GM19468 (cell line): ENCODE measurements at regions not wholly inside any gene's neighbourhood (a gene's known extent, or its start where the extent isn't known, plus 50 kb on each side); places are given as distances from the start of the nearest gene placed in this dataset.
A peak's percentile ranks its signal among the peaks of the same experiment; 100 is the strongest.

Experiments used
- ATAC-seq: cut with Tn5 transposase; IDR thresholded peaks from one replicate; pipeline ENCODE4 v1.9.1; 2021; ENCODE audit warnings: mild to moderate bottlenecking, moderate library complexity, moderate number of reproducible peaks; ENCODE audit not compliant: unreplicated experiment; ENCODE audit errors: extremely low read depth

DNA sequence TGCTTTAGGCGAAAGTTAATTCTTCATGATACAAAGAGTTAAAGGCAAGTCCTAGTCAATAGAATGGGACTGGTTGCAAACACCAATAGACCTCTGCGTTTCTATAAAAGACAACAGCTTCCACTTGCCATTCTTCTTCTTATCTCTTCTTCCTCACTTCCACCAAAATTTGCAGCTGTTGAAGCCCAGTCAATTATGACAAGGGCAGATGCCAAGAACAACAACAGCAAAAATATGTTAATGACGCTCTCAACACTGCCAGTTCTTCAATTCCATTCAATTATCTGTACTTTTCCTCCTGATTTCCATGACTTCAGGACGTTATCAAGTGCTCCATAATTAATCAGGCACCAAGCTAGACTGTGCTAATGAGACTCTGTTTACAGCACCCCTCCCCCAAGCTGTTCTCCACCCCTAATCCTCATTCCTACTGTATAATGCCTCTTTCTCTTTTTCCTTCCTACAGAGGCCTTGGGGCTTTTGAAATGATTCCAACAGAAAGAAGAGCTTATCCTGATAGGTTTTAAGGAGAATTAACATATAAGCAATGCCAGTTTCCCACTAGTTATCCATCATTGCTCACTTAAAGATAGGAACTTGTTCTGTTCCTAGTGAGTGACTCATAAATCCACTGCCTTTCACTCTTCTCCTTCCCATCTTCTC is 1160.5 kb downstream of the IGSF11 start:
- ATAC-seq: no peak

DNA sequence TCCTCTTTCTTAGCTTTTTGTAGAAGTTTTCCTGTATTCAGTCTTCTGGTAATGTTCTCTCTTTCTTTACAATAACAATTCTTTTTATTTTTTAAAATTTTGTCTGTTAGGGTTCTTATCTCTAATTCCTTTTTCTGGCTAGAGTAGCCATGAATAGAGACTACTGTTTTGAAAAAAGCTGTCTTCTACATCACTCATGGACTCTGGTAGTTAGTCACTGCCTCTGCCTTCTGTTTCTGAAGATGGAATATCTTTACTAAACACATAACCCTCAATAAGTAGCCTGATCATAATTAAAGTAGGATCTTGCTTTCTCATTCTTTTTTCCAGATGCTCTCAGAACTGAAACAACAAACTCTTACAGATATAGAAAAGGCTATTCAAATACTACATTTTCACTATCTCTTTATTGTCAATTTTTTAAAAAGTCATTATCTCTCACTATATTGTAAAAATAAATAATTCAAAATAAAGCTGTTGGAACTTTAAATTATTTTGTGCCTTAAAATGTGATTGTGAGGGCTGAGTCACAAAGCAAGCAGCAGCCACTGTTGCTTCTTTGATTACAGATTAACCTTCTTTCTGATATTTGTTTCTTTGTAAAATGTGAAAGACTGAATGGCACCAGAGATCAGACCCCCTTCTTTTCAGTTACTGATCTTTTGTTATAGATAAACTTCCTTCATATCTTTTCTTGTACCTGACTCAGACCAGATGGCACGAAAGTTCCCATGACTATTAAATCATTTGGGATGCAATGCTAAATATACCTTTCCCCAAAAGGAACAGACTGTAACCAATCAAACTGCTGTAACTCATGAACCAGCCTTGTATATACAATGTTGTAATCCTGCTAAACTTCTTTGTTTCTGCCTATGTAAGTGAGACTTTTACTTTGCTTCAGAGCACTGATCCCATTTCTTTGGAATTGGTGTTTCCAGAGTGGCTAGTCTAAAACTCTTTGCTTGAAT is 1159.5 kb downstream of the IGSF11 start:
- no peak for ATAC-seq

DNA sequence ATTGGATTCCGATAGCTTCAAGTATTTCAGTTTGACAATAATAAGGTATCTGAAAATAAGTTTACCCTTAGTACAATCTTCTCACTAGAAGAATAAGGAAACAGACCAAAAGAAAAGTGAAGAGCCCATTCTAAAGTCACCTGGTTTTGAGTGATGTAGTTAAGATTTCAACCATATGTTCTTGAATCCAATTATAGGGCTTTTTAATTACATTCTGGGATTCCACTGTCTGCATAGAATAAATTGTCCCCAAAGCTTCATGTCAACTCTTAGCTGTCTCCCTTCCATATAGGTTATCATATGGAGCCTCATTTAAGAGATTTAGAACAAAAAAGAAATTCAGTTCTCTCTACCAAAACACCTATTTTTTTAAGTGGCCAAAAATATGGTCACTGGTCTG is 1158.8 kb downstream of the IGSF11 start:
- no peak for ATAC-seq

DNA sequence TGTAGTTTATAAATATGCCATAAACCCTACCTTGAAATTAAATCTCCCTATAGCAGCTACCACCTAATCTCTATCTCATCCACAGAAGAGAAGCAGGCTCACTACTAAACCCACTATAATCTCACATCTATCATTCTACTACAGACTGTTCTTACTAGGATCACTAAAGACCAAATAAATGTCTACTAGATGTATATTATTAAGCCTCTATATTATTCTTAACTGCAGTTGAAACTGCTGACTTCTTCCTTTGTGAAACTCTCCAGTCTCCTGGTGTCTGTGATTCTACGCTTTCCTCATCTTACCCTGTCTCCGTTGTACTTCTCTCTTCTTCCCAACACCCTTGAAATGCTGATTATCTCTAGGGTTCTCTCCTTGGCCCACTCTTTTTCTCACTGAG is 1154.0 kb downstream of the IGSF11 start:
- ATAC-seq: no peak

DNA sequence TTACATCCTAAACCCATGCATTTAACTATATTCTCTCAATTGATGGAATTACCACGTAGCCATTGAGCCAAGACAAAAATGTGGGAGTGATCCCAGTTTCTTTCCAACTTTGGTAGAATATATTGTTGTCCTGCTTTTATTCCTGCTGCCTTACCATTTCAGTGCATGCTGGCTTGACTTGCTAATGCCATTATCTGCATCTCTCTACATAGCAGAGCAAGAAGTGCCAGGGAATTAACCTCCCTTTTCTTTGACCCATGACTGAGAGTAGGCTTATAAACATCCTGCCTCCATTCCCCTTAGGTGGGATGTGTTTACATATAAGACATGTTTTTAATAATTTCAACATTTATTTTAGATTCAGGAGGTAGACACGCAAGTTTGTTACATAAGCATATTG is 1153.4 kb downstream of the IGSF11 start:
- no peak for ATAC-seq

DNA sequence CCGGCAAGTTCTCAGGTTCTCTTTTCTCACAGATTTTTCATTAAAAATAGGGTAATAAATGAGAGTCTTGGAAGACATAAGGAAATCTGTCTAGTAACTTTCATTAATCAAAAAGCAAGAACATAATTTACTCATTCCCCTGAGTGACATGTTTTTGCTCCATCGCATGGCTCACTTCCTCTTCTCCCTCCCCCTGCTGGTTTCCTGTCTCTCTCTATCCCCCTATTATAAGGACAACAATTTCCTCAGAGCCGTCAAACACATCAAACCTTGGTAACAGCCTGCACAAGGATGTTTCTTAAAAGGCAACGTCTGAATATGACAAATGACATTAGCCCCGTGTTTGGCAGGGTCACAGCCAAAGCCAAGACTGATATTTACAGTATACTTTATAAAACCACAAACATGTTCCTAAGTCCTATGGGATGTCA is 1149.6 kb downstream of the IGSF11 start:
- ATAC-seq: peak; percentile 16

DNA sequence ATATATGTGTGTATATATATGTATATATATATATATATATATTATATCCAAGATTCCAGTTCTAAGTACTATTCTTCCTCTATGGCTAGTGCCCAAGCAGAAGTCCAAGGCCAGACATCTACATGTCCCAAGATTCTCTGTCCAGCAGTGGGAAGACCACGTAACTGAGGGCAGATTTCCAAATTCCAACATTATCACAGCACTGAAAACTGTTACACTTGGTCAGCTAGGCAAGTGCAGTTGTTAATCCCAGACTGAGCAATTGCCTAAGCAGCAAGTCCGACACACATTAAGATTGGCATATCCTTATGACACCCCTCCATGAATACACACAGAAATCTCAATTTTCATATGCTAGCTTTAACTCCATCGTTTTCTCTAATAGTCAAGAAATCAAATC is 1148.5 kb downstream of the IGSF11 start:
- ATAC-seq: no peak

DNA sequence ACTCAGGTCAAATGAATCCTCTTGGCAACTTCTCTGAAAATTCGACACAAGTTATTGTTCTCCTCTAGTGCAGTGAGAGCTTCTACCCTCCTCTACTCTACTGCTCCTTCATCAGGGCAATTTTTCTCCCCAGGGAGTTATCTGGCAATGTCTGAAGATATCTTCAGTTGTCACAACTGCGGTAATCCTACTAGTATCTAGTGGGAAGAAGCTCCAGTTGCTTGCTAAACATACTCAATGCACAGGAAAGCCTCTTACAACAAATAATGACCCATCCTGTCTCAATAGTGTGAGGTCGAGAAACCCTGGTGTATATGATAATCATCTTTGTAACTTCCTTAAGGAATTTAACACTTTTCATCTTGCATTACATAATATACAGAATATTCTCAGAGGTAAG is 1147.6 kb downstream of the IGSF11 start:
- no peak for ATAC-seq

DNA sequence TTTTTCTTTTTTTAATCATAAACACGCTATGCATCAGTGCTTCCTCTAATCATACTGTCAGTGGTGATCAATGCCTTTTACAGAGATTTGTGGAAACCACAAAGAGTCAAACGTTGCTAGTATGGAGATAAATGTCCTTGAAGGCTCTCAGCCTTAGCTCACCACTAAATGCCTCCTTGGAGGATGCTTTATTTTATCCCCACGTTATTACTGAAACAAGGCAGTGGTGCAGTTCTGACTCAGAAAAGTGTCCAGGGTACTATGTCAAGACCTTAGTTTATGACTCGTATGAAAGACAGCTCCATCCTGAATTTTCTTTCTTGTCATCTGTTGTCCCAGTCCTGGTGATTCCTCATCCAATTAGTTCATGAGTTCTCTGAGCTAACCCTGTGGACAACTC is 1146.7 kb downstream of the IGSF11 start:
- ATAC-seq: no peak

DNA sequence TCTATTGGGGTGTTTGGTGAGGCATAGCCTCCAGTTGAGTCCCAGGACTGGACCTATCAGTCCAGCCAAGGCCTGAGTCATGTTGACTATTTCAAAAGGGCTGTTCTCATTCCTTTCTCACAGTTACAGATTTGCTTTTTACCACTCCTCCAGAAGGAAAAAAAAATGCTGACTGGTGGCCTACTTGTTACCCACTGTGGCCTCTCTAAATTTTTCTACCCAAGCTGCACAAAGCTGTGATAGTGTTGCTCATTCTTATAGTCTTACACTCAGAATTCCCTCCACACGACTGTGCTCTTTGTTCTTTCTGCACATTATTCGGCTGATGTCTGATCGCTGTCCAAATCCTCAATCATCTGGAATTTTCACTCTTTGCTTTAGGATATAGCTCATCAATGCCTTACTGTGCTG is 1142.2 kb downstream of the IGSF11 start:
- no peak for ATAC-seq

DNA sequence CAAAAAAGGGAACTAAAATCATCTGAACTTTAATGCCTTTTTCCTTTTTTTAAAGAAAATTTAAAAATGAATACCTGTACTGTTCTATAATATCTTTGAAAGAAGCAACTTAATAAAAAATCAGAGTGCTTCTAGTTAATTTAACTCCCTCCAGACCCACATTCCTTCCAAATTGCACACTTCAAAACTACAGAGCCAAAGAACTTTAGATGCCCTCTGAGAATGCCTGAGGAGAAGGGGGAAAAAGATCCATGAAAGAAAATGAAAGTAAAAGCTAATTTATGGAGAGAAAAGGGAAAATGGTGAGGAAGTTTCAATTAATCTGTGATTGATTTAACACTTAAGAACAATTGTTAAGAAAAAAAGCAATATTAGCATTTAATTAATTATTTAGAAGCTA is 1141.6 kb downstream of the IGSF11 start:
- ATAC-seq: no peak

DNA sequence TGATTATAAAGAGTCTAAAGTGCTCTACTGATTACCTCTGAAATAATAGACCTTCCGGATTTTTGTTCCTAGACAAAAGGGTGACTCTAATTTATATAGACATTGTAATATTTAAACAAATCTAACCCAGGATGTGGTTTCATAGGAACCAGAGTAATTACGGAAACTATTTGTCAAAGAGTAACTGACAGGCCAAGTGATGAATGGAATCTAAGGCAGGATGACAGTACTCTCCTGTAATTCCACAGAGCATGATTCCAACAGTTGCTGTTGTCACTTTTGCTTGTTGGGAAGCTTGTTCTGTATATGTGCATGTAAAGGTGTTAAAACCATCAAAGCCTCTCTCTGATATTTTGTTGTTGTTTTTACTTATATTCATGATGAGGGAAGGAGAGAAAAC is 1141.0 kb downstream of the IGSF11 start:
- no peak for ATAC-seq

DNA sequence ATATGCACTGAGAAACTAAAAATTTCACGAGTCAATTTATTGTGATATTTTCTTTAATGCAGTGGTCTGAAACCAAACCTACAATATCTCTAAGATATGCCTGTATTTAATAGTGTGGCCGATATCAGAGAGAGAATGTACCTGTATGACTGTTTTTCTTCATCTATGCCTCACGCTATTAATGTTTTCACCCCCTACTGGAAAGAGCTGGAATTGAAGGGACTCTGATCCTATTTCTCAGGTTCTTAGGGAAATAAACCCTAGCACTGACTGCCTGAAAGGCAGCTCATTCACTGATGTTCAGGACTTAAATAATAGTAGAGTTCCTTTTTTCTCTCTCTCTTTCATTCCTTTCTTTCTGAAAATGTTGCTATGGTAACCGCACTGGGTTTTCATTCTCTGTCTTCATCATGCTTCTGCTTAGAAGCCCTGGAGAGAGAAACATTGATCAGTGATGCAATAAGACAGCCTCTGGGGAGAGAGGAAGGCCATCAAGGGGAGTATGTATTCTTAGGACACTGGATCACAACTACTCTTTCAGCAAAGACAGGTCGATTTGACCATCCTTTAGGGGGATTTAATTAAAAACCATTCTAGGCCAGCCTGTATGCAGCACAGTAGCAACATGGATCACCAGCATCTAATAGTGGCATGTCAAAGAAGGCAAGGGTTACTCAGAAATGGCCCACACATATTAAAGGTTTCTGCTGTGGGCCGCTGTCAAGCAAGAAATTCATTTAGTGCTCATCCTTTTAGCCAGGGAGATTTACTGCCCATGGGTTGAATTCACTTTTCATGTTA is 1135.7 kb downstream of the IGSF11 start:
- ATAC-seq: peak; percentile 32

DNA sequence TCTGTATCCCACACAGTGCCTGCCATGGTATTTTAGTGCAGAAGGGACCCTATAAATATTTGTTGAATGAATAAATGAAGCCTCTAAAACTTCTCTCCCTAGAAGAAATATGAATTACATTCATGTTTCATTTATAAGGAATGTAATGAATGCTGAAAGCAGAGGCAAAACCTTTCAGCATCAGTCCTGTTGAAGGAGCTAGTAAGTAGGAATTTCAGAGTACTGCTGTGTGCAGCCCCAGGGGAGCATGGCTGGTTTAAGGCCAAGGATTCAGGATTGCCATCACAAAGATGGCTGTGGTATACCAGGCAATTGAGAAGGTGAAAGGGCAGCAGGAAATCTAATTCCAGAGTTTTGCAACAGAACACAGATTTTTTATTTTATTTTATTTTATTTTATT is 1131.4 kb downstream of the IGSF11 start:
- ATAC-seq: no peak

DNA sequence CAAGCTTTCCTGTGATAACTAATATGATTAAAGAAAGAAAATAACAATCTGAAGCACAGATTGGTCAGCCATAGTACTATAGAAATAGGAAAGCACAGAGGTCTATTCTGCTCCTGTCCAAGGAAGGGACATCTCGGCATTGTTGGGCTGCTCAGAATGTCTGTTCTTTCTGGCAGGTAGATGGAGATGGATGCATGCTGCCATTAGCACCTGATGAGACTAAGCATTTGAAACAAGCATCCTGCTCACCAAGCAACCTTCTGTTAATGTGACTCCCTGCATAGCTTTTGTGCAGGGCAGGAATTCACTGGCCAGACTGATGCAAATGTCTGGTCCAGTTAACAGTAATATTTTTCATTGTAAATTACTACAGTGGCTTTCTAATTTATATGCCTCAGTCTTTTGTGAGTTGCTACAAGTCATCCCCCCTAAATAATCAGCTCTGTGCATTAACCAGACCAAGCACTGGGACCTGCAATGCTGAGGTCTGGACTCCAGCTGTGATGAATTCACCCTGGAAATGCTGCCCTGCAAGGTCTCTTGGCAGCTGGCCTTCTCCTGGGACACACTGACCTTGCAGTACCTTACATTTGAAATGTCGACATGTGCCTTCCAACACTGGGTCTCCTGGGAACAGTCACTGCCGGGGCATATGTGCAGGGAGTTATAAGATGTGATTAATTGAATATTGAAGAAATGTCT is 1123.7 kb downstream of the IGSF11 start:
- ATAC-seq: no peak

DNA sequence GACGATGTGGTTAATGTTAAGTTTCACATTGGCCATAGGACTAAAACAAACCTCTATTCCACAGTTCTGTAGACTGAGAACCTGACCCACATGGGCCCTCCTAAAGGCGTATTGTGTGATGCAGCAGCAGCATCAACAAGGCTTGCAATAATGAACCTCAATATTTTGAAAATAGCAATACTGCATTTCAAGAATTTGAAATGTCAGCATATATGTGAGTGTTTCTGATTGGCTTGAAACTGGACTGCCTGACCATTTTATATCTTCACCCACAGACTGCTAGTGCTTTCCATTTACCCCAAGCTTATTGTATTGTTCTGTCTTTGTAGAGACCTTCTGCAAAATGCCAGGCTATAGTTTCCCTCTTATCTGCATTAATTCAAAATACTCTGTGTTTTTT is 1122.3 kb downstream of the IGSF11 start:
- no peak for ATAC-seq

DNA sequence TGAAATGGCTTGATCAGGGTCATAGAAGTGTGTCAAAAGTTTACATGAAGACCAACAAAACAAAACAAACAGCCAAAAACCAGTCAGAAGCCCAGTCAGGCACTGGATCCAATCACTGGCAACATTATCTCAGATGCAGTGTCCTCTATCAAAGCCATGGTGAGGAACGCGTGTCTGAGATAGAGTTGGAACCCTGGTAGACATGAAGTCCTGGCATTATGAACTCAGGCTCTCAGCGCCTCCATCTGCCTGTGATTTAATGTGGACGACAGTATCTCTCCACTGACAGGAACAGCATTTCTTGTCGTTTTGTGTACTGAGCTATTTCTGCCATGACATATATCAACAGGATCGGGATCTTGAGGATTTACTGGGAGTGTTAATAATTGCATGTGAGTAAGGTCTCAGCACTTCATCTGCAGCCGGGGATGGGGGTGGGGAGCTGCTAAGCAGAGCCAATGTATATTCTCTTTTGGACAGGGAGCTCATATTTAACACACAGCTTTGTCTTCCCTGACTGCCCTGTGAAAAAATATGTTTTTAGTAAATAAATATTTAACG is 1120.0 kb downstream of the IGSF11 start:
- ATAC-seq: no peak

DNA sequence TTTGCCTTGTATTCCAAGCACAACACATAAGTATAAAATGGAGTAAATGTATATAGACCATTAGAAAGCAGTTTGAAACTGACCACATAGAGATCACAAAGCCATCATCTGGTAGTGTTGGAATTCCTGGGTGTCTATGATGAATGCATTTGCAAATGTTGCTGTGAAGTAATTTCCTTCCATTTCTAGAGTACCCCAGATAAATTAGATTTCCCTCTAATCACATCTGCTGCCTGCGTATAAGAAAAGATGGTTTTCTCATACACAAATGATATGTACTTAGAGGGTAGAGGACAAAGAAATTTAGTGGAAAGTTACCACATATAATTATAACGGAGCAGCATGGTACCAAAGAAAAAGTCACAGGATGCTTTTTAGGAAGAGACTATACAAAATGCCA is 1117.8 kb downstream of the IGSF11 start:
- ATAC-seq: no peak

DNA sequence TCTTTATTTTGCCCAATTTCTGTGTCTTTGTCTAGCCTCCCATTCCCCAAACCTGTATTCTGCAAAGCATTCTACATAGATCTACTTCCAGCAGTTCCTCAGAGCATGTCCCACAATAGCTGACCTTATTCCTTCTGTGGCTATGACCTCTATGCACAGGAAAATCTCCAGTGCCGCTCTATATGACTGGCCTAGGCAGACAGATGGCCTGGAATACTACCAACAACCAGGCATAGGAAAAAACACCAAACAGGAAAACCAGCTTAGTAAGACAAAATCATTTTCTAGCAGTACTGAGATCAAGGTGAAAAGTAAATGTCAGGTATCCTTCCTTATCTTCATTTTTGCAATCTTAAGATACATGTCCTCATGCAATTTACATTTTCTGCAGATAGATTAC is 1115.0 kb downstream of the IGSF11 start:
- no peak for ATAC-seq
